ENCODE measurements at regions not wholly inside any gene's neighbourhood (a gene's known extent, or its start where the extent isn't known, plus 50 kb on each side); places are given as distances from the start of the nearest gene placed in this dataset.

- H3K27me3 ChIP-seq (ENCODE audit: control insufficient read depth in 3 of 3, insufficient read depth in 3 of 3, low read length in 3 of 3), result peaks cover 2 to 17% (median 15%) of the 10 kb centered on the region in 3 donors
- H3K9me3 ChIP-seq (ENCODE audit: control insufficient read depth in 3 of 3, low read length in 3 of 3), result peaks cover 0 to 2% (median 0%) of the 10 kb centered on the region in 3 donors
- no peaks in the 10 kb centered on the region for H3K4me1 ChIP-seq (ENCODE audit: control insufficient read depth in 3 of 3, insufficient read depth in 3 of 3, low read length in 3 of 3)
- H3K36me3 ChIP-seq (ENCODE audit: control insufficient read depth in 3 of 3, insufficient read depth in 3 of 3, low read length in 3 of 3), result no peaks in the 10 kb centered on the region
- no peak overlapping the region for H3K27ac ChIP-seq (ENCODE audit: low read depth, low read length)
- no peak overlapping the region for H3K9ac ChIP-seq (ENCODE audit: low read depth in 1 of 3, low read length in 3 of 3)
- no peak overlapping the region for H3K4me3 ChIP-seq (ENCODE audit: low read length in 3 of 3)
Observed at GRCh38 chr13:27847669-27848068, 55.4 kb downstream of the GSX1 start.

- no peak overlapping the region for H3K4me3 ChIP-seq (ENCODE audit: low read length in 3 of 3)
Observed at GRCh38 chr13:27851096-27851850, 59.0 kb downstream of the GSX1 start.

GRCh38 chr13:27852491-27852890, 60.2 kb downstream of the GSX1 start:
- peaks cover 22 to 37% (median 37%) of the 10 kb centered on the region in 3 donors for H3K27me3 ChIP-seq (ENCODE audit: control insufficient read depth in 3 of 3, insufficient read depth in 3 of 3, low read length in 3 of 3)
- no peak overlapping the region for H3K27ac ChIP-seq (ENCODE audit: low read depth, low read length)
- no peak overlapping the region for H3K9ac ChIP-seq (ENCODE audit: low read depth in 1 of 3, low read length in 3 of 3)
- H3K36me3 ChIP-seq (ENCODE audit: control insufficient read depth in 3 of 3, insufficient read depth in 3 of 3, low read length in 3 of 3), result no peaks in the 10 kb centered on the region
- H3K9me3 ChIP-seq (ENCODE audit: control insufficient read depth in 3 of 3, low read length in 3 of 3), result no peaks in the 10 kb centered on the region
- no peak overlapping the region for H3K4me3 ChIP-seq (ENCODE audit: low read length in 3 of 3)
- no peaks in the 10 kb centered on the region for H3K4me1 ChIP-seq (ENCODE audit: control insufficient read depth in 3 of 3, insufficient read depth in 3 of 3, low read length in 3 of 3)

More at GRCh38 chr13:27851096-27851850, 59.0 kb downstream of the GSX1 start:
- Histone ChIP-seq H3K27me3 (ENCODE audit: control insufficient read depth in 3 of 3, insufficient read depth in 3 of 3, low read length in 3 of 3) (peaks cover 20 to 33% (median 32%) of the 10 kb centered on the region in 3 donors), H3K9me3 (ENCODE audit: control insufficient read depth in 3 of 3, low read length in 3 of 3) (no peaks in the 10 kb centered on the region), H3K9ac (ENCODE audit: low read depth in 1 of 3, low read length in 3 of 3) (no peak overlapping the region), H3K36me3 (ENCODE audit: control insufficient read depth in 3 of 3, insufficient read depth in 3 of 3, low read length in 3 of 3) (no peaks in the 10 kb centered on the region), H3K27ac (ENCODE audit: low read depth, low read length) (no peak overlapping the region), H3K4me1 (ENCODE audit: control insufficient read depth in 3 of 3, insufficient read depth in 3 of 3, low read length in 3 of 3) (no peaks in the 10 kb centered on the region)

- Histone ChIP-seq H3K9ac (ENCODE audit: low read depth in 1 of 3, low read length in 3 of 3) (no peak overlapping the region), H3K36me3 (ENCODE audit: control insufficient read depth in 3 of 3, insufficient read depth in 3 of 3, low read length in 3 of 3) (no peaks in the 10 kb centered on the region), H3K27ac (ENCODE audit: low read depth, low read length) (no peak overlapping the region), H3K9me3 (ENCODE audit: control insufficient read depth in 3 of 3, low read length in 3 of 3) (no peaks in the 10 kb centered on the region), H3K4me3 (ENCODE audit: low read length in 3 of 3) (no peak overlapping the region), H3K27me3 (ENCODE audit: control insufficient read depth in 3 of 3, insufficient read depth in 3 of 3, low read length in 3 of 3) (peaks cover 26 to 42% (median 41%) of the 10 kb centered on the region in 3 donors), H3K4me1 (ENCODE audit: control insufficient read depth in 3 of 3, insufficient read depth in 3 of 3, low read length in 3 of 3) (no peaks in the 10 kb centered on the region)
Observed at GRCh38 chr13:27853335-27853734, 61.1 kb downstream of the GSX1 start.

DNA sequence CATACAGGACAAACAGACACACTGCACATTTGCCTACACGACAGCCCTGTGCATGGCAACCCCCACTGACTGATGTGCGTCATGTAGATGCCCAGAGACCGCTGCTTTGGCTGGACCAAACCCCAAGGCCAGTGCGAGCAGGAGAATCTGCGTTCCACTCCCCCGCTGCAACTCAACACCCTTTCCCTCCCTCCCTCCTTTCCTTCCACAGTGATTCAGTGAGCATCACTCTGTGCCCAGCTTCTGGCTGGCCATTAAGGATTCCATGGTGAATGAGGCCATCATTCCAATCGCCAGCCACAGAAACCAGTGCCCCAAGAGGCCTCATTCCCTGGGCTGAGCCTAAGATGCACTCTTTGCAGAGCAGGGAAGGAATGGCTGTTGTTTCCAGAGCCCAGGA, 61.6 kb downstream of the GSX1 start:
- no peaks in the 10 kb centered on the region for H3K9me3 ChIP-seq (ENCODE audit: control insufficient read depth in 3 of 3, low read length in 3 of 3)
- no peak overlapping the region for H3K4me3 ChIP-seq (ENCODE audit: low read length in 3 of 3)
- H3K4me1 ChIP-seq (ENCODE audit: control insufficient read depth in 3 of 3, insufficient read depth in 3 of 3, low read length in 3 of 3), result no peaks in the 10 kb centered on the region
- no peaks in the 10 kb centered on the region for H3K36me3 ChIP-seq (ENCODE audit: control insufficient read depth in 3 of 3, insufficient read depth in 3 of 3, low read length in 3 of 3)
- no peak overlapping the region for H3K27ac ChIP-seq (ENCODE audit: low read depth, low read length)
- peaks cover 26 to 44% (median 41%) of the 10 kb centered on the region in 3 donors for H3K27me3 ChIP-seq (ENCODE audit: control insufficient read depth in 3 of 3, insufficient read depth in 3 of 3, low read length in 3 of 3)
- H3K9ac ChIP-seq (ENCODE audit: low read depth in 1 of 3, low read length in 3 of 3), result no peak overlapping the region

GRCh38 chr13:27854606-27855005, 62.3 kb downstream of the GSX1 start:
- H3K4me1 ChIP-seq (ENCODE audit: control insufficient read depth in 3 of 3, insufficient read depth in 3 of 3, low read length in 3 of 3), result no peaks in the 10 kb centered on the region
- no peaks in the 10 kb centered on the region for H3K36me3 ChIP-seq (ENCODE audit: control insufficient read depth in 3 of 3, insufficient read depth in 3 of 3, low read length in 3 of 3)
- H3K27me3 ChIP-seq (ENCODE audit: control insufficient read depth in 3 of 3, insufficient read depth in 3 of 3, low read length in 3 of 3), result peaks cover 26 to 47% (median 41%) of the 10 kb centered on the region in 3 donors

GRCh38 chr13:27855381-27855780, 63.1 kb downstream of the GSX1 start:
- Histone ChIP-seq H3K4me3 (ENCODE audit: low read length in 3 of 3) (no peak overlapping the region), H3K4me1 (ENCODE audit: control insufficient read depth in 3 of 3, insufficient read depth in 3 of 3, low read length in 3 of 3) (no peaks in the 10 kb centered on the region), H3K9me3 (ENCODE audit: control insufficient read depth in 3 of 3, low read length in 3 of 3) (no peaks in the 10 kb centered on the region), H3K9ac (ENCODE audit: low read depth in 1 of 3, low read length in 3 of 3) (no peak overlapping the region), H3K36me3 (ENCODE audit: control insufficient read depth in 3 of 3, insufficient read depth in 3 of 3, low read length in 3 of 3) (no peaks in the 10 kb centered on the region), H3K27me3 (ENCODE audit: control insufficient read depth in 3 of 3, insufficient read depth in 3 of 3, low read length in 3 of 3) (peaks cover 27 to 54% (median 46%) of the 10 kb centered on the region in 3 donors), H3K27ac (ENCODE audit: low read depth, low read length) (no peak overlapping the region)

More at GRCh38 chr13:27854606-27855005, 62.3 kb downstream of the GSX1 start:
- Histone ChIP-seq H3K4me3 (ENCODE audit: low read length in 3 of 3) (no peak overlapping the region), H3K27ac (ENCODE audit: low read depth, low read length) (no peak overlapping the region), H3K9ac (ENCODE audit: low read depth in 1 of 3, low read length in 3 of 3) (no peak overlapping the region), H3K9me3 (ENCODE audit: control insufficient read depth in 3 of 3, low read length in 3 of 3) (no peaks in the 10 kb centered on the region)

GRCh38 chr13:27857282-27857681, 62.5 kb upstream of the PDX1 start:
- H3K27ac ChIP-seq (ENCODE audit: low read depth, low read length), result no peak overlapping the region
- no peaks in the 10 kb centered on the region for H3K9me3 ChIP-seq (ENCODE audit: control insufficient read depth in 3 of 3, low read length in 3 of 3)
- no peak overlapping the region for H3K9ac ChIP-seq (ENCODE audit: low read depth in 1 of 3, low read length in 3 of 3)
- H3K36me3 ChIP-seq (ENCODE audit: control insufficient read depth in 3 of 3, insufficient read depth in 3 of 3, low read length in 3 of 3), result no peaks in the 10 kb centered on the region
- H3K27me3 ChIP-seq (ENCODE audit: control insufficient read depth in 3 of 3, insufficient read depth in 3 of 3, low read length in 3 of 3), result peaks cover 34 to 56% (median 48%) of the 10 kb centered on the region in 3 donors
- H3K4me3 ChIP-seq (ENCODE audit: low read length in 3 of 3), result no peak overlapping the region
- no peaks in the 10 kb centered on the region for H3K4me1 ChIP-seq (ENCODE audit: control insufficient read depth in 3 of 3, insufficient read depth in 3 of 3, low read length in 3 of 3)

- Histone ChIP-seq H3K9me3 (ENCODE audit: control insufficient read depth in 3 of 3, low read length in 3 of 3) (no peaks in the 10 kb centered on the region), H3K4me3 (ENCODE audit: low read length in 3 of 3) (no peak overlapping the region), H3K9ac (ENCODE audit: low read depth in 1 of 3, low read length in 3 of 3) (no peak overlapping the region), H3K27ac (ENCODE audit: low read depth, low read length) (no peak overlapping the region), H3K4me1 (ENCODE audit: control insufficient read depth in 3 of 3, insufficient read depth in 3 of 3, low read length in 3 of 3) (no peaks in the 10 kb centered on the region), H3K27me3 (ENCODE audit: control insufficient read depth in 3 of 3, insufficient read depth in 3 of 3, low read length in 3 of 3) (peaks cover 31 to 58% (median 42%) of the 10 kb centered on the region in 3 donors), H3K36me3 (ENCODE audit: control insufficient read depth in 3 of 3, insufficient read depth in 3 of 3, low read length in 3 of 3) (no peaks in the 10 kb centered on the region)
Observed at GRCh38 chr13:27858046-27858445, 61.8 kb upstream of the PDX1 start.

- Histone ChIP-seq H3K36me3 (ENCODE audit: control insufficient read depth in 3 of 3, insufficient read depth in 3 of 3, low read length in 3 of 3) (no peaks in the 10 kb centered on the region), H3K27me3 (ENCODE audit: control insufficient read depth in 3 of 3, insufficient read depth in 3 of 3, low read length in 3 of 3) (peaks cover 16 to 52% (median 31%) of the 10 kb centered on the region in 3 donors), H3K9me3 (ENCODE audit: control insufficient read depth in 3 of 3, low read length in 3 of 3) (no peaks in the 10 kb centered on the region), H3K4me3 (ENCODE audit: low read length in 3 of 3) (no peak overlapping the region), H3K4me1 (ENCODE audit: control insufficient read depth in 3 of 3, insufficient read depth in 3 of 3, low read length in 3 of 3) (no peaks in the 10 kb centered on the region), H3K27ac (ENCODE audit: low read depth, low read length) (no peak overlapping the region), H3K9ac (ENCODE audit: low read depth in 1 of 3, low read length in 3 of 3) (no peak overlapping the region)
Observed at GRCh38 chr13:27860743-27861142, 59.1 kb upstream of the PDX1 start.
